Endothelial cell of umbilical vein (primary cell): ENCODE measurements at regions not wholly inside any gene's neighbourhood (a gene's known extent, or its start where the extent isn't known, plus 50 kb on each side); places are given as distances from the start of the nearest gene placed in this dataset.

Experiments used
- BruUV-seq: library from RNA; stranded (reverse); fragments of 400-500 nt; replicated peaks from 2 replicates; lab custom pipeline; 2021; lab: Mats Ljungman, UMichigan
- CTCF ChIA-PET: fragments of 300-600, 350-600 bp; sonication (Branson Sonifier 250); formaldehyde crosslinking; loops from one replicate; lab custom pipeline; 2021; ENCODE audit warnings: antibody characterized with exemption, inconsistent platforms; lab: Charles Lee
- POLR2A ChIA-PET: fragments of 300-600, 350-600 bp; sonication (Branson Sonifier 250); formaldehyde crosslinking; loops from one replicate; lab custom pipeline; 2021; ENCODE audit warnings: antibody characterized with exemption, inconsistent platforms; lab: Charles Lee
- DNase-seq: peaks from one replicate; pipeline ENCODE4 v3.0.0-alpha.2; 2011; ENCODE audit warnings: low read depth, low spot score
- FAIRE-seq: peaks from 2 replicates; lab custom pipeline; 2011; peaks lifted over from hg19 to GRCh38; lab: Jason Lieb, UNC
- H2AFZ ChIP-seq: 2 replicates; pipeline ENCODE4 v1.6.0; 2012; ENCODE audit warnings: low read depth, low read length, control low read depth, inconsistent platforms
- H3K27ac ChIP-seq: 2 replicates; pipeline ENCODE4 v1.5.1; 2011; ENCODE audit warnings: low read depth, mild to moderate bottlenecking, control low read depth, low read length, moderate library complexity; ENCODE audit not compliant: insufficient read depth
- H3K27me3 ChIP-seq, 2 experiments: 2 replicates each; pipeline versions ENCODE4 v1.6.0 to v1.6.1; 2011; ENCODE audit warnings: low read length in 2 of 2, mixed read lengths in 1 of 2; ENCODE audit not compliant: control insufficient read depth in 2 of 2, insufficient read depth in 2 of 2
- H3K36me3 ChIP-seq, 2 experiments: 2 replicates in 1 of 2; 3 replicates in 1 of 2; pipeline ENCODE4 v1.5.1; 2011; ENCODE audit warnings: low read length in 2 of 2, mild to moderate bottlenecking in 1 of 2, moderate library complexity in 1 of 2; ENCODE audit not compliant: control insufficient read depth in 2 of 2, insufficient read depth in 2 of 2; ENCODE audit errors: extremely low read depth in 1 of 2
- H3K4me1 ChIP-seq: 3 replicates; pipeline ENCODE4 v1.5.1; 2011; ENCODE audit warnings: mild to moderate bottlenecking, low read length; ENCODE audit not compliant: control insufficient read depth, insufficient read depth; ENCODE audit errors: extremely low read depth
- H3K4me2 ChIP-seq: 2 replicates; pipeline ENCODE4 v1.6.1; 2011; ENCODE audit warnings: low read length, control low read depth, mixed read lengths; ENCODE audit not compliant: insufficient read depth
- H3K4me3 ChIP-seq, 3 experiments: fragments of 200-600 bp in 1 of 3; sonication (generic), shearing (Covaris generic) in 1 of 3; replicated peaks in 1 of 3; 2 replicates each; pipeline ENCODE4 v1.5.1; 2011 to 2016; ENCODE audit warnings: control low read depth in 3 of 3, low read length in 3 of 3, mild to moderate bottlenecking in 2 of 3, inconsistent platforms in 1 of 3, low read depth in 1 of 3, moderate library complexity in 1 of 3; ENCODE audit not compliant: insufficient read depth in 1 of 3
- H3K79me2 ChIP-seq: 2 replicates; pipeline ENCODE4 v1.6.0; 2012; ENCODE audit warnings: low read length, inconsistent platforms; ENCODE audit not compliant: control insufficient read depth, insufficient read depth
- H3K9ac ChIP-seq: replicated peaks from 2 replicates; pipeline ENCODE3; 2011; ENCODE audit warnings: low read length, control low read depth; ENCODE audit not compliant: insufficient read depth; ENCODE audit errors: extremely low read depth
- H3K9me1 ChIP-seq: replicated peaks from 3 replicates; pipeline ENCODE4 v1.6.0; 2011; ENCODE audit warnings: mild to moderate bottlenecking, low read length; ENCODE audit not compliant: control insufficient read depth, insufficient read depth; ENCODE audit errors: extremely low read depth
- H3K9me3 ChIP-seq: replicated peaks from 2 replicates; pipeline ENCODE4 v1.5.1; 2012; ENCODE audit warnings: low read length, inconsistent platforms; ENCODE audit not compliant: control insufficient read depth, insufficient read depth
- H4K20me1 ChIP-seq: replicated peaks from 2 replicates; pipeline ENCODE3; 2011; ENCODE audit warnings: mild to moderate bottlenecking, low read length; ENCODE audit not compliant: control insufficient read depth, insufficient read depth; ENCODE audit errors: extremely low read depth
- CTCF ChIP-seq, 2 donors: IDR thresholded peaks; 1 replicate in 1 of 2; 2 replicates in 1 of 2; pipeline ENCODE4 v1.5.1; 2011; ENCODE audit warnings: low read length in 2 of 2, mild to moderate bottlenecking in 2 of 2, moderate library complexity in 2 of 2, control low read depth in 1 of 2, inconsistent platforms in 1 of 2, low read depth in 1 of 2; ENCODE audit not compliant: insufficient read depth in 1 of 2; ENCODE audit errors: extremely low read depth in 1 of 2
- EZH2 ChIP-seq: IDR thresholded peaks from 2 replicates; pipeline ENCODE4 v1.6.1; 2012; ENCODE audit warnings: borderline replicate concordance, low read depth, mild to moderate bottlenecking, moderate library complexity, low read length, inconsistent platforms; ENCODE audit not compliant: severe bottlenecking
- FOS ChIP-seq: IDR thresholded peaks from 2 replicates; pipeline ENCODE4 v1.6.1; 2011; ENCODE audit warnings: mild to moderate bottlenecking, low read length, moderate library complexity, borderline replicate concordance; ENCODE audit not compliant: insufficient read depth
- GATA2 ChIP-seq: IDR thresholded peaks from 2 replicates; pipeline ENCODE4 v1.7.0; 2011; ENCODE audit warnings: low read depth, mild to moderate bottlenecking, moderate library complexity, mixed read lengths, low read length; ENCODE audit not compliant: insufficient read length, insufficient read depth
- JUN ChIP-seq: IDR thresholded peaks from 2 replicates; pipeline ENCODE4 v1.6.1; 2011; ENCODE audit warnings: borderline replicate concordance, low read depth; ENCODE audit not compliant: insufficient read length, insufficient read depth
- MAX ChIP-seq: IDR thresholded peaks from 2 replicates; pipeline ENCODE4 v1.6.1; 2011; ENCODE audit not compliant: insufficient read depth, insufficient read length
- MYC ChIP-seq: IDR thresholded peaks from one replicate; pipeline ENCODE4 v1.6.1; 2011; ENCODE audit warnings: mild to moderate bottlenecking, low read depth, low read length
- POLR2A ChIP-seq: IDR thresholded peaks from 2 replicates; pipeline ENCODE4 v1.6.1; 2012; ENCODE audit warnings: low read depth, mild to moderate bottlenecking, control low read depth, low read length
- POLR2AphosphoS5 ChIP-seq: IDR thresholded peaks from 2 replicates; pipeline ENCODE4 v1.6.1; 2012; ENCODE audit warnings: low read depth, mild to moderate bottlenecking, control low read depth, low read length, moderate library complexity; ENCODE audit not compliant: insufficient read depth
- dilution Hi-C: fragments of 300-500 bp; cut with MboI; formaldehyde crosslinking; loops from one replicate; pipeline ENCODE4 v1.15.0; 2019; ENCODE audit warnings: low sequenced_read_pairs; ENCODE audit not compliant: extremely low pct_ligation_motif_present
- intact Hi-C: fragments of 100-400 bp; cut with micrococcal nuclease; formaldehyde crosslinking; loops from one replicate; pipeline ENCODE4 v1.10.0; 2022

GRCh38 chr7:46203926-46204325, 282.9 kb upstream of the IGFBP3 start:
- H3K4me3 ChIP-seq, result no peak overlapping the region
- no peak overlapping the region for H3K4me2 ChIP-seq
- no peak overlapping the region for H3K27ac ChIP-seq
- CTCF ChIA-PET, result no interaction called here
- H3K9ac ChIP-seq, result no peak overlapping the region
- TF ChIP-seq POLR2AphosphoS5, result no peak
- FAIRE-seq (no peak), DNase-seq (no peak)
- no peaks in the 10 kb centered on the region for H3K79me2 ChIP-seq
- no peaks in the 10 kb centered on the region for H3K9me1 ChIP-seq
- H3K4me1 ChIP-seq, result no peaks in the 10 kb centered on the region
- no peak overlapping the region for H2AFZ ChIP-seq
- H3K36me3 ChIP-seq, result no peaks in the 10 kb centered on the region
- no peaks in the 10 kb centered on the region for H4K20me1 ChIP-seq
- no TSS peak for BruUV-seq
- H3K9me3 ChIP-seq, result no peaks in the 10 kb centered on the region
- no peaks in the 10 kb centered on the region for H3K27me3 ChIP-seq
- dilution Hi-C loops, result no loop called here
- POLR2A ChIA-PET, result no interaction called here
- intact Hi-C loops, result no loop called here

DNA sequence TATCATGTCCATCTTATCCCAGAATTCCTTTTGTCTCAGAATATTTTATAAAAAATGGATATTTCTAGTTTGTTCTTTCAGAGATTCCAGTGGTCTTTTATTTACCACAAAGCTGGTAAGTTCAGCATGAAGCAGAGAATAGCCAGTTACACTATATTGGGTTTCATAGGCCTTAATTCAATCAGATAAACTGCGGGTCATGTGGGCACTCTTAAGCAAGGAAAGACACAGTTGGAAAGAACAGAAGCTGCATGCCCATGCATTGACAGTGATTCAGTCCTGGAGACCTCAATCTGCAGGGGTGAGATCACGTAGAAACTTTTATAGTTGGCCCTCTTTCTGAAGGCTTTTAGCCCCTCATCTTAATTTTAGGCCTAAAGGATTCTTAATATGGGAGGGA, 281.3 kb upstream of the IGFBP3 start:
- ChIA-PET POLR2A (no interaction called here), CTCF (interaction anchor here (0.6 kb wide), 1 partner anchor 282 kb away, joined by 3 read pairs; the partner anchor contains the start of gene IGFBP3)
- Histone ChIP-seq H3K4me1 (no peaks in the 10 kb centered on the region), H3K27ac (no peak overlapping the region), H3K4me2 (no peak overlapping the region), H3K9ac (no peak overlapping the region), H3K27me3 (no peaks in the 10 kb centered on the region), H3K9me3 (no peaks in the 10 kb centered on the region), H3K79me2 (no peaks in the 10 kb centered on the region), H4K20me1 (no peaks in the 10 kb centered on the region), H2AFZ (no peak overlapping the region), H3K9me1 (no peaks in the 10 kb centered on the region), H3K36me3 (no peaks in the 10 kb centered on the region), H3K4me3 (no peak overlapping the region)
- dilution Hi-C loops, result no loop called here
- no TSS peak for BruUV-seq
- TF ChIP-seq POLR2AphosphoS5 (no peak), MAX (no peak), MYC (no peak), POLR2A (no peak), CTCF (IDR thresholded peaks at IDR 0.05; ENCODE audit: extremely low read depth in 1 of 2, insufficient read depth in 1 of 2, low read depth in 1 of 2, low read length in 2 of 2) (no peak), GATA2 (no peak), EZH2 (no peak), JUN (no peak), FOS (no peak)
- DNase-seq, result no peak
- intact Hi-C loops, result no loop called here
- no peak for FAIRE-seq
